B cell (primary cell): ENCODE measurements at regions not wholly inside any gene's neighbourhood (a gene's known extent, or its start where the extent isn't known, plus 50 kb on each side); places are given as distances from the start of the nearest gene placed in this dataset.

Experiments
- ATAC-seq: fragments of 200-7000 bp; cut with Tn5 transposase; one replicate; pipeline ENCODE4 v1.10.0; 2021; ENCODE audit warnings: low read depth, mild to moderate bottlenecking, moderate number of reproducible peaks, moderate library complexity
- CTCF ChIA-PET: fragments of 350-600 bp; sonication (Branson Sonifier 250); formaldehyde crosslinking; loops from one replicate; lab custom pipeline; 2021; ENCODE audit warnings: antibody characterized with exemption, inconsistent platforms; lab: Charles Lee
- POLR2A ChIA-PET: fragments of 350-600 bp; sonication (Branson Sonifier 250); formaldehyde crosslinking; loops from one replicate; lab custom pipeline; 2021; ENCODE audit warnings: antibody characterized with exemption; lab: Charles Lee
- DNase-seq: peaks from one replicate; pipeline ENCODE4 v3.0.0; 2013
- H2AFZ ChIP-seq: 2 replicates; pipeline ENCODE4 v1.6.1; 2012; ENCODE audit warnings: mild to moderate bottlenecking, low read depth, low read length; ENCODE audit not compliant: insufficient read depth, poor library complexity, severe bottlenecking
- H3K27ac ChIP-seq, 2 donors: 1 replicate in 1 of 2; 2 replicates in 1 of 2; pipeline ENCODE4 v1.5.1; 2012 to 2013; ENCODE audit warnings: low read length in 2 of 2, mild to moderate bottlenecking in 2 of 2, moderate library complexity in 1 of 2
- H3K27me3 ChIP-seq, 4 experiments: fragments of 200-600 bp in 1 of 4; sonication (generic) in 1 of 4; replicated peaks in 1 of 4; 1 replicate in 2 of 4; 2 replicates in 2 of 4; pipeline versions ENCODE4 v1.6.1 to v1.7.0; 2013 to 2016; ENCODE audit warnings: low read length in 3 of 4, mild to moderate bottlenecking in 2 of 4, mixed read lengths in 1 of 4, moderate library complexity in 1 of 4; ENCODE audit not compliant: insufficient read depth in 4 of 4, control insufficient read depth in 3 of 4; ENCODE audit errors: control extremely low read depth in 1 of 4
- H3K36me3 ChIP-seq, 2 experiments: replicated peaks in 1 of 2; 1 replicate in 1 of 2; 2 replicates in 1 of 2; pipeline versions ENCODE4 v1.6.1 to v1.7.1; 2013; ENCODE audit warnings: low read length in 1 of 2; ENCODE audit not compliant: insufficient read depth in 2 of 2, control insufficient read depth in 1 of 2; ENCODE audit errors: control extremely low read depth in 1 of 2, extremely low read depth in 1 of 2
- H3K4me1 ChIP-seq, 2 donors: fragments of 200-600 bp in 1 of 2; sonication (generic) in 1 of 2; 1 replicate in 1 of 2; 2 replicates in 1 of 2; pipeline versions ENCODE4 v1.5.1 to v1.6.1; 2013 to 2017; ENCODE audit warnings: low read length in 2 of 2; ENCODE audit not compliant: control insufficient read depth in 2 of 2, insufficient read depth in 2 of 2
- H3K4me2 ChIP-seq: replicated peaks from 2 replicates; pipeline ENCODE3; 2012; ENCODE audit warnings: mild to moderate bottlenecking, low read depth, low read length; ENCODE audit not compliant: poor library complexity, severe bottlenecking
- H3K4me3 ChIP-seq, 5 experiments: fragments of 200-600 bp in 1 of 5; sonication (generic) in 1 of 5; 1 replicate in 3 of 5; 2 replicates in 2 of 5; pipeline versions ENCODE4 v1.5.1 to v1.7.0; 2011 to 2016; ENCODE audit warnings: low read length in 4 of 5, mild to moderate bottlenecking in 4 of 5, low read depth in 2 of 5, control low read depth in 1 of 5, moderate library complexity in 1 of 5; ENCODE audit not compliant: insufficient read depth in 1 of 5; ENCODE audit errors: control extremely low read depth in 1 of 5, extremely low read depth in 1 of 5
- H3K79me2 ChIP-seq: fragments of 200-600 bp; sonication (generic); one replicate; pipeline ENCODE4 v1.6.0; 2016; ENCODE audit warnings: low read length; ENCODE audit not compliant: control insufficient read depth, insufficient read depth
- H3K9ac ChIP-seq: fragments of 200-600 bp; sonication (generic); 2 replicates; pipeline ENCODE4 v1.6.1; 2017; ENCODE audit warnings: mild to moderate bottlenecking, low read length, moderate library complexity
- H3K9me3 ChIP-seq, 3 donors: one replicate each; pipeline versions ENCODE4 v1.6.1 to v1.7.1; 2013; ENCODE audit warnings: low read length in 2 of 3; ENCODE audit not compliant: control insufficient read depth in 2 of 3, insufficient read depth in 1 of 3; ENCODE audit errors: control extremely low read depth in 1 of 3
- H4K20me1 ChIP-seq: 2 replicates; pipeline ENCODE4 v1.6.0; 2012; ENCODE audit warnings: mild to moderate bottlenecking, low read length; ENCODE audit not compliant: insufficient read depth, control insufficient read depth, poor library complexity, severe bottlenecking
- H3K27ac Mint-ChIP-seq: one replicate; pipeline ENCODE4 v1.8.0; 2021; ENCODE audit warnings: mixed read lengths
- H3K27me3 Mint-ChIP-seq: one replicate; pipeline ENCODE4 v1.8.0; 2021; ENCODE audit warnings: mixed read lengths
- H3K4me1 Mint-ChIP-seq: one replicate; pipeline ENCODE4 v1.8.0; 2021; ENCODE audit warnings: mixed read lengths
- H3K4me3 Mint-ChIP-seq: one replicate; pipeline ENCODE4 v1.8.0; 2021; ENCODE audit warnings: mixed read lengths
- H3K9me3 Mint-ChIP-seq: one replicate; pipeline ENCODE4 v1.8.0; 2022; ENCODE audit warnings: mixed read lengths; ENCODE audit not compliant: insufficient read depth
- EZH2 ChIP-seq: IDR thresholded peaks from 2 replicates; pipeline ENCODE4 v1.6.1; 2012; ENCODE audit warnings: borderline replicate concordance, low read depth, mild to moderate bottlenecking, moderate library complexity, low read length; ENCODE audit not compliant: insufficient read depth, poor library complexity, severe bottlenecking
- WGBS: methylation state at CpG from one replicate; pipeline ENCODE4 v1.1.5; 2013; ENCODE audit warnings: missing lambda C conversion rate; ENCODE audit not compliant: insufficient coverage; 5-methylcytosine and 5-hydroxymethylcytosine counted together
- intact Hi-C: fragments of 100-400 bp; cut with micrococcal nuclease; formaldehyde crosslinking; loops from one replicate; pipeline ENCODE4 v1.10.0; 2022

DNA sequence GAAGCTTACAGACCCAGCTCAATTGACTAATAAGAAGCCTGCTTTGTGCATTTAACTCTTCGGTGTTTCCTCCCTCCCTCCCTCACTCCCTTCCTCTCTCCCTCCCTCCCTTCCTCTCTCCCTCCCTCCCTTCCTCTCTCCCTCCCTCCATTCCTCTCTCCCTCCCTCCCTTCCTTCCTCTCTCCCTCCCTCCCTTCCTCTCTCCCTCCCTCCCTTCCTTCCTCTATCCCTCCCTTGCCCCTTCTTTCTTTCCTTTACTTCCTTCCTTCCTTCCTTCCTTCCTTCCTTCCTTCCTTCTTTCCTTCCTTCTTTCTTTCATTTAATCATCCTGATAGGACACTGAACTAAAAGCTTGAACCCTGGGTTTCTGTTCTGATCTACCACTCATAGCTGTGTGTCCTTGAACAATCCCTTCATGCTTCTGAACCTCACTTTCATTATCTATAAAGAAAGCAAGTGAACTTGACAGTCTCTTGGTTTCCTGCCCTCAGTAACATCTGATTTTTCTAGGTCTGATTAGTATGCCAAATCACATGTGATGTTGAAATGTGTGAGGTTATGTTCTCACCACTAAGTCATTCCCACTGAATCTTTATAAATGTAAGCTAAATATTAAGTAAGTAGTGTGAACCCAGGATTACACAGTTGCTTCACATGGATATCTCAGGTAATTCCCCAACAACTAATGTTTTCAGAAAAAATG lies 132.3 kb upstream of the BMP2 start:
- Mint-ChIP-seq H3K4me3 (no peak overlapping the region), H3K9me3 (no peaks in the 10 kb centered on the region), H3K27ac (no peak overlapping the region), H3K4me1 (no peaks in the 10 kb centered on the region), H3K27me3 (no peaks in the 10 kb centered on the region)
- Histone ChIP-seq H3K9ac (no peak overlapping the region), H3K27ac (no peak overlapping the region), H4K20me1 (no peaks in the 10 kb centered on the region), H3K27me3 (no peaks in the 10 kb centered on the region), H2AFZ (no peak overlapping the region), H3K4me2 (no peak overlapping the region), H3K4me3 (no peak overlapping the region), H3K9me3 (peaks cover 0 to 3% (median 0%) of the 10 kb centered on the region in 3 donors), H3K79me2 (no peaks in the 10 kb centered on the region), H3K4me1 (no peaks in the 10 kb centered on the region), H3K36me3 (no peaks in the 10 kb centered on the region)
- TF ChIP-seq EZH2 = no peak
- ChIA-PET CTCF (interaction anchor here (0.6 kb wide), 2 partner anchors 31 to 189 kb away, joined by 3 read pairs; no protein-coding TSS in a partner anchor), POLR2A (no interaction called here)
- WGBS = 90% methylated on average over 1 of the region's 1 CpG
- ATAC-seq (no peak), DNase-seq (no peak)
- intact Hi-C loops = no loop called here

DNA sequence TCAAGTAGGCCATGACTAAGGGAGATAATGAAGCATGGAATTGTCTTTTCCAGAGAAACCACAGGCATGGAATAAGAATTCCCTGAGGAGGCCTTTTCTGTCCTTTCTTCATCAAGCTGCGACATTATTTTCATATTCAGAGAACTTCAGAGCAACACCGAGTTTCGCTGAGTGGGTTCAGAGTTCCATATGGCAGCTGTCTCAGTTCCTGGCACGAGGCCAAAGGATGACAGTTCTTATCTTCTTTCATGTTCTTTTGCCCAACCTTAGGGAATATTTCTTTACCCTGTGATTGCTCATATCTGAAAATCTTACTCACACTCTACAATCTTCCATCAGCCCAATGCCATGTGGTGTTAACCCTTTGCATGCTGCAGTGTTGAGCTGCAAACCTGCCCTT lies 135.3 kb upstream of the BMP2 start:
- Histone ChIP-seq H3K27ac (no peak overlapping the region), H3K9me3 (no peaks in the 10 kb centered on the region), H3K4me2 (no peak overlapping the region), H3K4me3 (no peak overlapping the region), H2AFZ (no peak overlapping the region), H3K9ac (no peak overlapping the region), H3K4me1 (no peaks in the 10 kb centered on the region), H3K79me2 (no peaks in the 10 kb centered on the region), H4K20me1 (no peaks in the 10 kb centered on the region), H3K36me3 (no peaks in the 10 kb centered on the region), H3K27me3 (no peaks in the 10 kb centered on the region)
- no peak for ATAC-seq
- ChIA-PET POLR2A (no interaction called here), CTCF (no interaction called here)
- TF ChIP-seq EZH2 = no peak
- WGBS = 80% methylated on average over 4 of the region's 4 CpGs
- Mint-ChIP-seq H3K27ac (no peak overlapping the region), H3K4me1 (no peaks in the 10 kb centered on the region), H3K4me3 (no peak overlapping the region), H3K9me3 (no peaks in the 10 kb centered on the region), H3K27me3 (no peaks in the 10 kb centered on the region)
- intact Hi-C loops = no loop called here
- no peak for DNase-seq
